GM20000 (cell line): ENCODE measurements at regions not wholly inside any gene's neighbourhood (a gene's known extent, or its start where the extent isn't known, plus 50 kb on each side); places are given as distances from the start of the nearest gene placed in this dataset.

Source experiments
- DNase-seq: peaks from one replicate; pipeline ENCODE4 v3.0.0; 2012; ENCODE audit warnings: low spot score
- TF ChIP-seq, protein P1 (sequence below): IDR thresholded peaks from 2 replicates; pipeline ENCODE4 v1.5.1; 2012; ENCODE audit warnings: mild to moderate bottlenecking, control low read depth; ENCODE audit errors: extremely low read depth, missing control alignments

DNA sequence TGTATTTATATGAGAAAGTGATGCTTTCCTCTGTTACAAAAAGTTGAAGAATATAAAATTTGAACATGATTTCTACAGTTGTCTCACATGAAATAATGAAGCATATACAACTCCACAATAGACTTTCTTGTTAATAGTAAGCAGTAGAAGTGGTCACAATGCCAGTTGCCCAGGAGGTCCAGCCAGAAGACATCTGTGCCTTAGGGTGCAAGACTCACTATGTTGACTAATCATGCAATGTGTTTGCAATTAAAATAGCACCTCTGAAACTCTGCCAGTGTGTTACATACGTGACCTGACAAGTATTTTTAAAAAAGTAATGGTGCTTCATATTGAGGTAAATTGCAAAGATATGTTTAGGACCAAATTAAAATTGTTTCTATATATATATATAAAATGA, 547.2 kb downstream of the ETV1 start:
- DNase-seq, result no peak
- TF ChIP-seq, protein P1, sequence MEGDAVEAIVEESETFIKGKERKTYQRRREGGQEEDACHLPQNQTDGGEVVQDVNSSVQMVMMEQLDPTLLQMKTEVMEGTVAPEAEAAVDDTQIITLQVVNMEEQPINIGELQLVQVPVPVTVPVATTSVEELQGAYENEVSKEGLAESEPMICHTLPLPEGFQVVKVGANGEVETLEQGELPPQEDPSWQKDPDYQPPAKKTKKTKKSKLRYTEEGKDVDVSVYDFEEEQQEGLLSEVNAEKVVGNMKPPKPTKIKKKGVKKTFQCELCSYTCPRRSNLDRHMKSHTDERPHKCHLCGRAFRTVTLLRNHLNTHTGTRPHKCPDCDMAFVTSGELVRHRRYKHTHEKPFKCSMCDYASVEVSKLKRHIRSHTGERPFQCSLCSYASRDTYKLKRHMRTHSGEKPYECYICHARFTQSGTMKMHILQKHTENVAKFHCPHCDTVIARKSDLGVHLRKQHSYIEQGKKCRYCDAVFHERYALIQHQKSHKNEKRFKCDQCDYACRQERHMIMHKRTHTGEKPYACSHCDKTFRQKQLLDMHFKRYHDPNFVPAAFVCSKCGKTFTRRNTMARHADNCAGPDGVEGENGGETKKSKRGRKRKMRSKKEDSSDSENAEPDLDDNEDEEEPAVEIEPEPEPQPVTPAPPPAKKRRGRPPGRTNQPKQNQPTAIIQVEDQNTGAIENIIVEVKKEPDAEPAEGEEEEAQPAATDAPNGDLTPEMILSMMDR, result no peak

DNA sequence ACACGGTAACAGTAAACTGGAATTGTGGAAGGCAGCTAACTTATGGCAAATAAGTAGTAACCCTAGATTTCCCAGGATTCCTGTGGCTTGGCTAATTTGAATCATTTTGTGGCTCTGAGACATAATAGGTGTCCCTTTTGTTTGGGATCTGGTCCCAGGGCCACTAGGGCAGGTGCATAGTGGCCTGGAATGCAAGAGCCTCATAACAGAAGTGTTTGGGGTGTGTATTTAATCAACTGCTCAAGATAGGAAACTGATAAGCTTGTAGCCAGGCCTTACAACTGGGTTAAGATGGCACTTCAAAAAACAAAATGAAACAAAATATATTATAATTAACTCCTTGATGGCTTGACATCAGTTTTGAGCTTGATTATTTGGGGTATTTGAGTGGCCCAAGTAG, 541.8 kb downstream of the ETV1 start:
- TF ChIP-seq, protein P1, result no peak
- no peak for DNase-seq

DNA sequence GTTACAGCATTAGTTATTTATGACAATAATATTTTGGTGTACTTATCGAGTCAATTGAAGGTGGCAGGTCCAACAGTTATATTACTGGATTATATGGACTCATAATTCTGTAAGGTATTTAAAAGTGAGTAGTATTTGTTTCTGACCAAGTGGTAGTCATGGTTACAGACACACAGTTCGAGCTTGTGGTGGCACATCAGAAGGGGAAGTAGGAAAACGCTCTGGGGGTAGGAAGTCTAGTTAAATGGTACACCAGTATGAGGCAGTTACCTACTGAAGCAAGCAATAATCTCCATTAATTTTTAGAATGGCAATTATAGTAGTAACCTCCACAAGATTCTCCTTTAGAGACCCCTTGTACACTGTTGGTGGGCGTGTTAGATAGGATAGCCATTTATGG, 541.2 kb downstream of the ETV1 start:
- no peak for DNase-seq
- TF ChIP-seq, protein P1, result no peak

DNA sequence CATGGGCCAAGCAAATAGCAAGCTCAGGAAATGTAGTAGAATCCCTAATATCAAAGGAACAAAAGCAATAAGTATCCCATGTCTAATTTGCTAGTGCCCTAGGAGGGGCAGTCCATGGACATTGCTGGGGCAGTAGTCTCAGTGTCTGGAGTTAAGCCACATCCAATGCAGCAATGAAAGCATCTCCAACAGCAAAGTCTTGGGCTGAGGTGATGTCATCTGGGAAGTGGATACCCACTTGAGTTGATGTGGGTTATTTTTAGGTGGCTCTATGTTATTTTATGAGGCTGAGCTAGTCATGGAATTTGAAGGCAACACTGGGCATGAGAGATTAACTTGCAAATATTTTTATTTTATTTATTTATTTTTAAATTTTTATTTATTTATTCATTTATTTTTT, 540.0 kb downstream of the ETV1 start:
- TF ChIP-seq, protein P1, result no peak
- DNase-seq, result no peak

DNA sequence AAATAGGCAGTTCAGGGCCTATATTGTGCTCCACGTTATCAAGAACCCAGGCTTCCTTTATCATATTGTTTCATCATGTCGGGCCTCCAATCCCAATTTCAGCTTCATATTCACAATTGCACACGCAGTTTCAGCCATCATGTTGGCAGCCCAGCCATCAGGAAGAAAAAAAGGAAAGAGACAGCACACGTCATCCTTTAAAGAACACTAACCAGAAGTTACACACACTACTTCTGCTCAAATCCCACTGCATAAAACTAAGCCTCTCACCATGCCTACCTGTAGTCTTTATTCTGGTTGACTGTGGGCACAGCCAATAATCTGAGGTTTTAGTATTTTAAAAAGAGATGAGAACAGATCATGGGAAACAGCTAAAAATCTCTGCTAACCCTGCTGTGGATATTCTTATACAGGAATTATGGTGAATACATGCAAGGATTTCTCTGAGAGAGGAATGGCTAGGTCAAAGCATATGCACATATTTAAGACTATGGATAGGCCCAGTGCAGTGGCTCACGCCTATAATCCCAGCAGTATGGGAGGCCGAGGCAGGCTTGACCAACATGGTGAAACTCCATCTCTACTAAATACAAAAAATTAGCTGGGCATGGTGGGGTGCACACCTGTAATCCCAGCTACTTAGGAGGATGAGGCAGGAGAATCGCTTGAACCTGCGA, 534.4 kb downstream of the ETV1 start:
- DNase-seq, result no peak
- TF ChIP-seq, protein P1, result no peak

DNA sequence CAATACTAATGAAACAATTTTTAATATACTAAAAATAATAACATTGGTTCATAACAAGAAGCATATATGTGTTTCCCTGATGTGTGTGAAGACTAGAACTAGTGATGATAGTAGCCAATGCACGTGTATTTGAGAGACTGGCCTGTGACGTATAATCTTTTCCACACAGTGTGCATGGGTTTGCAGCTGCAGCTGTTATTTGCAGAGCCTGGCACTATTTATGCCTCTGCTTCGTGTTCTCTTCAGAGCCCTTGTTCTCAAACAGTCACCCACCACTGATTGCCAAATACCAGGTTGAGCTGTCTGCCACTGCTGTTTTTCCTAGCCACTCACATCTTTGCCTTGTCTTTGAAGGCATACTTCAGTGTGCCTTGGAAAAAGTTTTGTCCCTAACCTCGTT, 531.7 kb downstream of the ETV1 start:
- no peak for DNase-seq
- TF ChIP-seq, protein P1, result no peak

DNA sequence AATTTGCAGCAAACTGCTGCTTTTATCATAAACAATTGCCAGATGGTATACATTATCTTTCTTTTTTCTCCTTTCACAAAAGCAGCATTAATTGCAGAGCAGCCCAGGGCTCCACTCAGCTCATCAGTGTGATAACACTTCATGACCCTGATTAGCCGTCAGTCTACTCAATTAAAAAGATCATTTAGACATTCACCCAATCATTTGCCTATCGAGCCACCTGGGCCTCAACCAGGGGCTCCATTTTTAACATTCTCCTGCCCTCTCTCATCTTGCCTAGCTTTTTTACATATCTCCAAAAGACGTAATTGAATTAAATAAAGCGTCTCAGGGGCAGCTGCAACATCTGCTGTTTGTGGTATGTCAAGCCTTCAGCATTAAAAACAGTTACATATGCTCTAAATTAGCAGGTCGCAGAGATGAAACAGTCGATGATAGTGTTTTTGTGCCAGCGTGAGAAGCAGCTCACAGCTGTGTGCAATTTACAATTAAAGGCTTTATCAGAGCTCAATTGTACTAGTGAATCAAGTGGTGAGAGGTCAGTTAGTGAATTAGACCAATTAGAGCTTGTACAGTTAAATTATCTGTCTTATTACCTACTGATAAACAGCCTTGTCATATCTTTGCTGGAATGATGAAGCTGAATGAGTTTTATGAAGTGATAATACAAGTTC, 522.5 kb downstream of the ETV1 start:
- DNase-seq, result no peak
- TF ChIP-seq, protein P1, result no peak
